ENCODE measurements at regions not wholly inside any gene's neighbourhood (a gene's known extent, or its start where the extent isn't known, plus 50 kb on each side); places are given as distances from the start of the nearest gene placed in this dataset.

DNA sequence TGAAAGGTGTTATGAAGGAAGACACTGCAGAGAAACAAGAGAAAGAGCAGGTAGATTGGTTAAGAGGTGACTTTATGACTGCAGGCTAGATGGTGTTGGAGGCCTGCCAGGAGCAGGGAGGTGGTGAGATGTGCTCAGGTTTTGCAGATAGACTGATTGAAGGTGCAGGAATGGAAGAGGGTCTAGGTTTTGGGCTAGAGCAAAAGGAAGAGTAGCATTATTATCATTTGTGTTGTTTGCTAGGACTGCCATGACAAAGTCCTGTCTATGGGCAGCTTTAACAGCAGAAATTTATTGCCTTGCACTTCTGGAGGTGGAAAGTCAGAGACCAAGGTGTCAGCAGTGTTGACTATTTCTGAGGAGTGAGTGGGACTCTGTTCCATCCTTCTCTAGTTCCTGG lies 172.9 kb upstream of the SOX11 start:
- TF ChIP-seq, protein P1, sequence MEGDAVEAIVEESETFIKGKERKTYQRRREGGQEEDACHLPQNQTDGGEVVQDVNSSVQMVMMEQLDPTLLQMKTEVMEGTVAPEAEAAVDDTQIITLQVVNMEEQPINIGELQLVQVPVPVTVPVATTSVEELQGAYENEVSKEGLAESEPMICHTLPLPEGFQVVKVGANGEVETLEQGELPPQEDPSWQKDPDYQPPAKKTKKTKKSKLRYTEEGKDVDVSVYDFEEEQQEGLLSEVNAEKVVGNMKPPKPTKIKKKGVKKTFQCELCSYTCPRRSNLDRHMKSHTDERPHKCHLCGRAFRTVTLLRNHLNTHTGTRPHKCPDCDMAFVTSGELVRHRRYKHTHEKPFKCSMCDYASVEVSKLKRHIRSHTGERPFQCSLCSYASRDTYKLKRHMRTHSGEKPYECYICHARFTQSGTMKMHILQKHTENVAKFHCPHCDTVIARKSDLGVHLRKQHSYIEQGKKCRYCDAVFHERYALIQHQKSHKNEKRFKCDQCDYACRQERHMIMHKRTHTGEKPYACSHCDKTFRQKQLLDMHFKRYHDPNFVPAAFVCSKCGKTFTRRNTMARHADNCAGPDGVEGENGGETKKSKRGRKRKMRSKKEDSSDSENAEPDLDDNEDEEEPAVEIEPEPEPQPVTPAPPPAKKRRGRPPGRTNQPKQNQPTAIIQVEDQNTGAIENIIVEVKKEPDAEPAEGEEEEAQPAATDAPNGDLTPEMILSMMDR (conservative IDR thresholded peaks at IDR 0.05; ENCODE audit: low read length), result no peak
- TF ChIP-seq EZH2phosphoT487 (IDR thresholded peaks at IDR 0.05; ENCODE audit: borderline replicate concordance), result no peak
